NCI-H526 treated with DMSO at 0.1 percent for 48 hours (cell line): ENCODE measurements at regions not wholly inside any gene's neighbourhood (a gene's known extent, or its start where the extent isn't known, plus 50 kb on each side); places are given as distances from the start of the nearest gene placed in this dataset.

Experiments
- DNase-seq: peaks from one replicate; lab custom pipeline; 2025; lab: John Stamatoyannopoulos, UW

DNA sequence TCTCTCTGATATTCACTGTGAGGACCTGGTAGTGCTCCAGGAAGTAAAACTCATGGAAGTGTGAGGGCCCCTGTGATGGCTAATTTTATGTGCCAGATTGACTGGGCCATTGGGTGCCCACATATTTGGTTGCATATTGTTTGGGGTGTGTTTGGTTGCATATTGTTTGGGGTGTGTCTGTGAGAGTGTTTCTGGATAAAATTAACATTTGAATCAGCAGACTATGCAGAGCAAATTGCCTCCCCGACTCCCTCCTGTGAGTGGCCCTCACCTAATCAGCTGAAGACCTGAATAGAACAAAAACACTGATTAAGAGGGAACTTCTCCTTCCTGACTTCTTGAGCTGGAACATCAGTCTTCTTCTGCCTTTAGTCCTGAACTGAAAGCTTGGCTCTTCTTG lies 173.3 kb upstream of the LINC00305 start:
- DNase-seq = no peak

DNA sequence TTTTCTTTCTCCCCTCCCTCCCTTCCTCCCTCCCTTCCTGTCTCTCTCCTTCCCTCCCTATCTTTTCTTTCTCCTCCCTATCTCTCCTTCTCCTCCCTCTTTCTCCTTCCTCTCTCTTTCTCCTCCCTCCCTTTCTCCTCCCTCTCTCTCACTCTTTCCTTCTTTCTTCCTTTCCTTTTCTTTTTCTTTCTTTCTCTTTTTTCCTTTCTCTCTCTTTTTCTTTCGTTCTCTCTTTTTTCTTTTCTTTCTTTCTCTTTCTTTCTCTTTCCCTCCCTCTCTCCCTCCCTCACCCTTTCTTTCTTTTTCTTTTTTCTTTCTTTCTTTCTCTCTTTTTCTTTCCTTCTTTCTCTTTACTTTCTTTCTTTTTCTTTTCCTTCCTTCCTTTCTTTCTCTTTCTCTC lies 169.7 kb upstream of the LINC00305 start:
- DNase-seq = no peak

DNA sequence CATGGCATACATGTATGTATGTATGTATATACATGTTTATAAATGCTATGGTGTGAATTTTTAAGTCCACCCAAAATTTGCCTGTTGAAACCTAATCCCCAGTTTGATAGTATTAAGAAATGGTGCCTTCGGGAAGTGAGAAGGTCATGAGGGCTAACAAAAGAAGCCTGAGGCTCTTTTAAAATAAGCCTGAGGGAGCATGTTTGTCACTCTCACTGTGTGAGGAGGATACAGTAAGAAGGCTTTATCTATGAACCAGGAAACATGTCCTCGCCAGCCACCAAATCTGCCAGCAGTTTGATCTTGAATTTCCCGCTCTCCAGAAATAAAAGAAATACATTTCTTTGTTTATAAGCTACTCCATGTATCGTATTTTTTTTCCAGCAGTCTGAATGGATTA lies 163.0 kb upstream of the LINC00305 start:
- no peak for DNase-seq

DNA sequence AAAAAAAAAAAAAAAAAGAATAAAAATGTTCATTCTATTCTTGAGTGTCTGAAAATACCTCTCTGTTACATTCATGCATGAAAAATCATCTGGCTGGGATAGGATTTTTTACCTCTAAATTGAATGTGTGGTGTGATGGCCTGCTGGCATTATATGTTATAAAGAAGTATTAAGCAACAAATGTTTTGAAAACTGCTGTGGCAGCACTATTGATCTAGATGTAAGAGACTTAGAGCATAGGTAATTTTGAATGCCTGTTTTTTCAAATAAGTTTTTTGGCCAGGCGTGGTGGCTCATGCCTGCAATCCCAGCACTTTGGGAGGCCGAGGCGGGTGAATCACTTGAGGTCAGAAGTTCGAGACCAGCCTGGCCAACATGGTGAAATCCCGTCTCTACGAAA lies 147.0 kb upstream of the LINC00305 start:
- DNase-seq = no peak

DNA sequence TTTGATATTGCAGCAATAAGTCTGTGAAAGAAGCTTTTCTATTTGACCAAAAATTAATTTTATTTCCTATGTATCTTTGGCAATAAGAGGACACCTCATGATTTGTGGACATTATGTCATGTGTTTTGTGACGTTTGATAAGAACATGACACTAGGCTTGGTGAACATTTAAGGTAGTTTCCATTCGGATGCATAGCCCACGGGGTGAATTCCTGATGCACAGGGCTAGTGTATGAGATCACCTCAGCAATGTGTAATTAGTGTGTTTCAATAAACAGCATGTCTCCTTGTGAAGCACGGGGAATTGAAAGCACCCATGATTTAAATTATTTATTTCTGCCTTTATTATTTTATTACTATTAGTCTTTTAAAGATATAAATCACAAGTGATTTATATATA lies 146.1 kb upstream of the LINC00305 start:
- DNase-seq = no peak

DNA sequence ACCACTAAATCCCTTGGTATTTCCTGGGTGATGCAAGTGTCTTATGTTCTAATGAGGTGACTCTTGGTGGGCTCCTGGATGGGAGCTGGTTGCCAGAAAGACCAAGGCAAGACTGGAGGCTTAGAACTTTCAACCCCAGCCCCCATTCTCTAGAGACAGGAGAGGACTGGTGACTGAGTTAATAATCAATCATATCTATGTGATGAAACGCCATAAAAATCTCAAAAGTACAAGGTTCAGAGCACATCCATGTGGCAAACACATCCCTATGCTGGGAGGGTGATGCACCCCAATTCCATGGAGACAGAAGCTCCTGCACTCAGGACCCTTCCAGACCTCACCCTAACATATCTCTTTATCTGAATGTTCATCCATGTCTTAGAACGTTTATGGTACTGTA lies 139.5 kb upstream of the LINC00305 start:
- DNase-seq = no peak

DNA sequence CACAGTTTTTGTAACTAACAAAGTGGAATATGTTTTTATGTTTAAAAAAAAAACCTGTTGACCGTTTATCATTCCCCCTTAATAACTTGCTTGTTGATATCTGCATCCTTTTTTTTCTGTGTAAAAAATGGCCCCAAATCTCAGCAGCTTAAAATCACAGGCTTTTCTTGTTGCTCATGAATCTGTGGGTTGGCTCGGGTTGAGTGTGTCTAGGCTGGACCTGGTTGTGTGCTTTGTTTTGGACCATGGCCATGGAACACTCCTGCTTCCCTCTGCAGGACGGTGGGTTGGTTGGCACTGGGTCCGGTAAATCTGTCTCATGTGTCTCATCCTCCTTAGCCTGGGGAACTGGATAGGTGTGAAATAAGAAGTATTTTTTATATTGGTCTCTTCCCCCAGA lies 139.0 kb upstream of the LINC00305 start:
- no peak for DNase-seq

DNA sequence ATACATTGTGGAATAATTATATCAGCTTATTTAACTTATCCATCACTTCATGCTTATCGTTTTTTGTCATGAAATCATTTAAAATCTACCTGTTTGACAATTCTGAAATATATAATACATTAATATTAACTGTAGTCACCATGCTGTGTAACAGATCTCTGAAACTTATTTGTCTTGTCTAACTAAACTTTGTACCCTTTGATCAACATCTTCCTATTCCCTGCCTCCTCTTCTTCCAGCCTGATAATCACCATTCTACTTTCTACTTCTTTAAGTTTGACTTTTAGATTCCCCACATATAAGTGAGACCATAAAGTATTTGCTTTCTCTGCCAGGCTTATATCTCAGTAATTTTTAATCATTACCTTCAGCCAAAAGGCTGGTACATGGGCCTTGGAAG lies 134.2 kb upstream of the LINC00305 start:
- no peak for DNase-seq

DNA sequence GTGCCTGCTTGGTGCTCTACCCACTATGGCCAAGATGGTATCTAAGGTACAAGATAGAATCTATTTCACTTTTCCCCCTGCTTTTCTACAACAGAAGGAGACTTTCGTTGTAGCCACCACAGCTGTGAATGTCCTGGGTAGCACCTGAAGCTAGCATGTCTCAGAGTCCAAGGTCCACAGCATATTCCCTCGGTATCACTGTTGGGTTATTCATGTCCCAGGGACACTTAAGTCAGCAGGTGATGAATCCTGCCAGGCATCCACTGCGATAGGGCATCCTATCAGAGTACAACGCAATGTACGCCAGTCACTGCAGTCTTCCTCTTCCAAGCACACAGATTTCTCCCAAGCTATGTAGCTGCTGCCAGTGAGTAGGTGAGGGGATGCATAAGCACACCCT lies 129.1 kb upstream of the LINC00305 start:
- no peak for DNase-seq

DNA sequence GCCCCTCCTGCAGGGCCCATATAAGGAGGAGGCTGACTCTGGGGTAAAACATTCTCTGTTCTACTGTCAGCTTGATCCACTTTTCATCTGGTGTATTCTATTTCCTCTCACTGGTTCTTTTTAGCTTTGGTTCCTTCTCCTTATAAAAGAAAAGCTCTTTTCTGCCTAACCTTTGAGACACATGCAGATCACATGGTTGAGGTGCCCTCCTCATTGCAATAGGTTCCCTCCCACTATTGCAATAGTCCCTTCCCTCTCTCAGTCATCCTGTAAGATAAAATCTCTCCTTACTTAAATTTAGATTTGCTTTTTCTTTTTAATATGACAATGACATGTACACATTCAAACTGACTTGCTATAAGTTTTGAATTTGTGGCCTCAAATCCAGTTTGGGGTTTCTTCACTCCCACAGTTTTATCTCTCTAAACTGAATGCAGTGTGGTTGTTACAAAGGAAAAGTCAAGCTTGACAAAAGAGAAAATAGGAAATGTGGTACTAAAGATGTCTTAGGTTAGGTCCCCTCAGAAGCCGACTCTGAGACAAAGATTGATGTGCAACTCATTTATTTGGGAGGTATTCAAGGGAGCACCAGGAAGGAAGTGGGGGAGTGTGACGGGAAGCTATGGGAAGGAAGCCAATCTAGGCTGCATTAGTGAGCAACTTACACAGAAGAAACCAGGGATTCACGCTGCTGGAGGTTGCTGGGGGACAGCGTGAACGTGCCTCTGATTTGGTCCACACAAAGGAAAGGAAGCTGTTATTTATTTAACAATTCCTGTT lies 127.6 kb upstream of the LINC00305 start:
- DNase-seq = no peak

DNA sequence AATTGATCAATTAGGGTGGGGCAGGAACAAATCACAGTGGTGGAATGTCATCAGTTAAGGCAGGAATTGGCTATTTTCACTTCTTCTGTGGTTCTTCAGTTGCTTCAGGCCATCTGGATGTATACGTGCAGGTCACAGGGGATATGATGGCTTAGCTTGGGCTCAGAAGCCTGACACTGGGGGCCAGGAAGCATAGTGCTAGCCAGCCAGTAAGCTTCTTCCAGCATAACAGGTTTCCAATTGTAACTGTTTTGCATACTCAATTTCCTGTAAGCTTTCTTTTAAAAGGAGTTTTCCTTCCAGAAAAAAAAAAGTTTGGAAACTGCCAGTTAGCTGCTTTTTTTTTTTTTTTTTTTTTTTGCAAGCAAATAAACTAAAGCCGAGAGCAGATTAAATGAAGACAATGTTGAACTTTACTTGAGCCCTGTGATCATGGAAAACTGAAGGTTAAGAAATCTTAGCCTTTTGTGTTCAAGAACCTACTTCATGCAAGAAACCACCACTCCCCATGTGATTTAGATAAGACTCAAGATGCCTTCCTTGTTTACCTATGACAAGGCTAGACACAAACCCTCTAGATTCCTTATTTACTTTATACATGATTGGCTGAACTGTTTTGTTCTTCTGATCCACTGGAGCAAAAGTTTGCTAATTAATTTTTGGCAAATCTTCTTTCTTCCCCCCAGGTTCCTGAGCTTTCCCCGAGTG lies 126.9 kb upstream of the LINC00305 start:
- DNase-seq = no peak

DNA sequence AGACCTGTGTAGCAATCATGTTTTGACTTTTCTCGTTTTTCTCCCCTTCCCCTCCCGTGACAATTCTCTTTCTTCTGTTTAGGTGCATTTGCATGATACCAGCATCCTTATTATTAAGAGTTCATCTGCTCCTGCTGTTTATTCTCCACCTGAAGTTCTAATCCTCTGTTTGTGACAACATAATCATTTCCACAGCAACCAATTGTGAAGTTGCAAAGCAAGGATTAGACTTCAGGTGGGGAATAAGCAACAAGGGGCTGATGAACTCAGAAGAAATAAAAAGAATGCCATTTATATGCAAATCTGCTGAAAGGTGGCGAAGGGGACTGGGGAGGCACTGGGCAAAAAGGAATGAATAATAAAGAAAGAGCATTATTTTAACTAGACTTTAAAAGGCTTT lies 124.8 kb upstream of the LINC00305 start:
- DNase-seq = no peak

DNA sequence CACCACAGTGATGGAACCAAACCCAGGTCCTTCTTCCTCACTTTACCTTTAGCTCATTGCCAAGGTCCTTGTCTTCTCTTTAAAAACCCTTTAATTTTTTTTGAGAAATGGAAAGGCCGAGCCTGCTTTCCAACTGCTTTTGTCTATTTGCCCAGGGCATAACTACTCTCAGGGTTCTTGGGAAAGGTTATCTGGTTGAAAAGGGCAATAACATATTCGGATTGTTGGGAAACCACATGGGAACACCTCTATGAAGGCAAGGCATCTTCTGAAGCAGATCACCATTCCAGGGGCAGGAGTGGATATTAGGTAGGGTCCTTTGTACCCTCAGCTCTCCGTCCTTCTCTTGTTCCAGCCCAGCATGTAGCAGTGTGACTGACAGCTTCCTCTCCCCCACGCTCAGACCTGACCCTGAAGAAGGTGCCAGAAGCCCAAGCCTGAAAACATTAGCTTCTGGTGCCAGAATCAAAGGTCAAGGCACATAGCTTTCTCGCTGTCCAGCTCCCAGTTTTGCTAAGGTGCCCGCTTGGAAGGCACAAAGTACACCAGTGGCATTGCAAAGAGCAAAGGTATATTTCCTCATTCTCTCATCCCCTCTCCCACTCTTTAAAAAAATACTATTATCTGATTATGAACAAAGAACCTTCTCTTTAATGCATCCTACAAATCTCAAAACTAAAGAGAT lies 123.2 kb upstream of the LINC00305 start:
- DNase-seq = no peak

DNA sequence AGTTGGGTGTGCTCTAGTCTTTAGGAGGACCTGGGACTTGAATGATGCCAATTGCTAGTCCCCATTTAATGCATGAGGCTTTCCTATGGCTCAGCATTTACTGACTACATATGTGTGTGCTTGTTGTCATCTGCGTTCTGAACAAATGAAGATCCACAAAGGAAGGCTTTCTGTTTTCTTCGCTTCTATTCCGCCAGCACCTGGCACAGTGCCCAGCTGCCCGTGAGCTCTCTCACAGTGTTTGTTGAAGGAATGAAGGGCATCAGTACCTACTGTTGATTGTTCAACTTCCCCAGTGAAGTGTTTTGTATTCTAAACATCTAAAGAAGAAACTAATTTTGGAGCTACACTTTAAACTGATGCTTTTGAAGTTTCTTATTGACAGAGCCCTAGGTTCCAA lies 122.4 kb upstream of the LINC00305 start:
- no peak for DNase-seq

DNA sequence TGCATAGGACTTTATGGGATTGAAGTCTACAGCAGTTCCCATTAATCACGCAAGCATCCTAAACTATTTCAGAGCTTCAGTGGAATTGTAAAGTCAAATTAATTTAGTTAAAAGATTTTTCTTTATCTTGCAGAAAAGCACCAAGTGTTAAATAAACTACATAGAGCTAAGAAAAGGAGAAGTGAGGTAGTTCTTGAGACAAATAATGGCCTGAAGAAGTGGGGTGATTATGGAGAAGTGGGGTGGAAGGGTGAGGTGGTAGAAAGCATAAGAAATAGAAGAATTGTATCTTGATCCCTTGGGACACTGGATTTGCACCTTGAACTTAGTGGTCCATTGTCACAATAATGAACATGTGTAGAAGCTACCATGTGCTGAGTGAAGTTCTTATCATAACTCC lies 121.7 kb upstream of the LINC00305 start:
- no peak for DNase-seq

DNA sequence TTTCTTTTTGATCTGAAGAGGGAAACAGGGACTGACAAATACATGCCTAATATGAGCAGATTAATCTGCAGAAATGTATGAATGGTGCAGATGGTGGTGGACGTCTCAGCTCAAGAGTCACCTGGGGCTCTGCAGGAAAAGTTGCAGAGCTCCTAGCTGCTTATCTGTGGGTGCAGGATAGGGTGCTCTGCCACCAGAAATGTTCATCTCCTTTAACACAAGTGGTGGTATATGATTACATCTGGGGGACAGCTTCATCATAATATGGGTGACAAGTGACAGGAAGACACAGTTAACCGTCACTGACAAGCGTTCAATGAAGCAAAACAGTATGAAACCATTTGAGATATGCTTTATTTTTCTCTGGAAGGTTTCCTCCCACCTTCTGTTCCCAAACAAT lies 121.2 kb upstream of the LINC00305 start:
- no peak for DNase-seq

DNA sequence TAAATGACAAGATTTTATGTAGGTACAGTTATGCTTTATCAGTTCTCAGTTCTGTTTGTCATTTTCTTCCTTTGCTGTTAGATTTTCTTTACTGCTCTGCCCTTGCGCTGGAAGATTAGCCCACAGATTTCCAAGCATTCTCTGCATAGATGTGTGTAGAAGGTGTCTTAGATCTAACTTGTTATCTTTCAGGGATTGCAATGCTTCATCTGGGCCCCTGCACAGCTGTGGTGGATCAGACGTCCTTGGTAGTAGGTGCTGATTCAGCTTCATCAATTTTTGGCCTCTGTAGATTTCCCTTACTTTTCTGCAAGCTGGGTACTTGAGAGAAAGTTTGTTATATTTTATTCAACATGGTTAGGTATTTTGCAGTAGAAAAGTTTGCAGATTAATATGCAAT lies 115.3 kb upstream of the LINC00305 start:
- DNase-seq = no peak

DNA sequence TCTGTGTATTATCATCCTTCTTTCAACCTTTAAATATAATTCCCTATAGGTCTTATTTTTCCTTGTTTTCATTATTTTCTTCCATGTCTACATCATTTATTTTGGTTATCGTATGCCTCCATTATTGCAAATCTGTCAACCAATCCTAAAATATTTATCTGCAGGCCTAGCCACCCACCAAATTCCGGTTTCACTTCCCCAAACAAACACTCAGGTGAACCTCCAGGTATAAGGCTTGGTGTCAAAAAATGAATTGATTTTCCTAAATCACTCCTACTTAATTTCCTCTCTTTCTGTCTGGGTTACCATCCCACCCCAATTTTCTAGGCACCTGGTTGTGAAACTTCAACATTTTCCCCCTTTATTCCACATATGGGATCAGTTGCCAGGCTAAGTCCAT lies 111.9 kb upstream of the LINC00305 start:
- no peak for DNase-seq

DNA sequence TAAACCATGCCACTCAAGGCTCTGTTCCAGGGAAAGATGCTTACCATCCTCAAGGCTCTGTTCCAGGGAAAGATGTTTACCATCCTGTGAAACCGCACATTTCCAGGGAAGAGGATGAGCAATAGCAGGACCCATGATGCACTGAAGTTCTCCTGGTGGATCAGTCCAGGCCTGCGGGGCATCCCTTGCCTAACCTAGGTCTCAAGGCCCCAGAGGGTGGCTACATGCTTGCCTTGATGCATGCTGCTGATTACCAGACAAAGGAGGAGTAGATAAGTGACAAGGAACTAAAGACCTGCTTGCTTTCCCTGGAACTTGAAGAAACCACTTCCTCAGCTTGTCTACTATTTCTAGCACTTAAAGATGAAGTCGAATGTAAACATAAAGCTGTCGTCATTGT lies 111.0 kb upstream of the LINC00305 start:
- DNase-seq = no peak

DNA sequence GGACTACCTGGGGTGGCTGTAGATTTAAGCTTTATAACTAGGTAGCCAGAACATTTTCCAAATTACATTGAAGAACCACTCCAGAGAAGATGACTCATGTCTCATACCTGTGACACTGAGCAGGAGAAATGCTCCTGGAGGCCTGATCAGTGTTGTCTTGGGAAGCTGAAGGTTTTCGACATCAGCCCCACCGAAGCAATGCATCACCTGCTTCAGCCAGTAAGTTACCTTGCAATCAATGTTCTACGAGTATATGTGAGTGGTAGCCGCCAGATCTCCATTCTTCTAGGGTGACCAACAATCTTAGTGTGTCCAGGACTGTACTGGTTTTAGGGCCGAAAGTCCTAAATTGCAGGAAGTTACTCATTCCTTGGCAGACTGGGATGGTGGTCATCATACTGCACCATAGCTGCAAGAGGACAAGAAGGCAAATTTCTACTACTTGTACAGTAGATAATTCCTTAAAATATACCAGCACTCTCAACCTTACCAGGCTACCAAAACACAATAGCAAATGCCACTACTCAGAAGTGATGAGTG lies 109.3 kb upstream of the LINC00305 start:
- no peak for DNase-seq

DNA sequence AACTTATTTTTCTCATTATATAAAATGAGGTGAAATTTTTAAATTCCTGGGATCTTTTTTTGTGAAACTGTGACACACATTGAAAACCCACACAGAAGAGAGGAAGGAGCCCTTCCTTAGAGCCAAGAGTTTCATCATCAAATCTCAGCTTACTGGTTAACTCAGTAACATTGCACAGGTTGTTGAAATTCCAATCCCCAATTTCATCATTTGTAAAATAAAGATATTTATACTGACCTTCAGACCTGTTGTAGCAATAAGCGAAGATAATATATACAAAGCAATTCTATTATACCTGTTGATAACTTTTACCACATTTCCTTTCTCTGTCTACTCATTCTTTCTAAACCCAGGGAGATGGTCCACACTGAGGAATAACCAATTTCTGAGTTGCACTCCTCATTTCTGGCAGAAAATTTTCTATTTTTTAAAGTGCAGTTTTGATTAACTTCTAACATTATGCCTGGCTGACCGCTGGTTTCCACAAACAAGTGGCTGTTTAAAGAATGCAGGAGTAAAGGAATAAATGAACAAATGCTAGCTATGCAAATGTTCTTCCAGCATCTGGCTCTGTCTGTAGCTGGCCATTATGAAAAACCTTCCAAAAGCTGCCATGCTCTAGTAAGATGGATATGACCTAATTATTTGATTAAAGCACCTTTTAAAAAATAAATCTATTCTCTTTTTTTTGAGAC lies 105.7 kb upstream of the LINC00305 start:
- no peak for DNase-seq

DNA sequence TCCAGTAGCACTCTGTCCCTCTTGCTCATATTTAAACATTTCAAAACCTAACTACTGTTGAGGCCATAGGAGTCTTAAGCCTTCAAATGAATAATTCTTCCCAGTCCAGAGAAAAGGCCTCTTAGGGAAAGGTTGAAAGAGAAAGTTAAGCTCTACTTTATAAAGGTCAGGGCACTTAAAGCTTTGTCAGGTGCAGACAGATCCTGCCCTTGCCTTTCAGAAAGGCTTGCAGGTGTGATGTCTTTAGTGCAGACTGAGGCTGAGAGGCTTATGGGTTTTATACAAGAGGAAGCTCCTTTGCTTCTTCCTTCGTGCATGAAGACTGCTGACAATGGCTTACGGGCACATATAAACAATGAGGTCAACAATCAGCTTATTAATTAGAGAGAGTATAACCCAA lies 105.0 kb upstream of the LINC00305 start:
- DNase-seq = no peak
